MM.1S (cell line): ENCODE measurements at regions not wholly inside any gene's neighbourhood (a gene's known extent, or its start where the extent isn't known, plus 50 kb on each side); places are given as distances from the start of the nearest gene placed in this dataset.

Experiments used
- DNase-seq: peaks from one replicate; pipeline ENCODE4 v3.0.0-alpha.2; 2015
- H2AFZ ChIP-seq: fragments of 300-600 bp; sonication (generic); 2 replicates; pipeline ENCODE4 v1.6.0; 2016; ENCODE audit warnings: antibody characterized with exemption, low read length
- H3F3A ChIP-seq: fragments of 300-600 bp; sonication (generic); 2 replicates; pipeline ENCODE4 v1.6.1; 2016; ENCODE audit warnings: mild to moderate bottlenecking, antibody characterized with exemption, low read length, moderate library complexity, mixed read lengths; ENCODE audit not compliant: insufficient read depth
- H3K27ac ChIP-seq: fragments of 300-600 bp; sonication (generic); 2 replicates; pipeline ENCODE4 v1.5.1; 2016; ENCODE audit warnings: mild to moderate bottlenecking, low read length
- H3K27me3 ChIP-seq: fragments of 300-600 bp; sonication (generic); replicated peaks from 2 replicates; pipeline ENCODE4 v1.6.0; 2016; ENCODE audit warnings: low read length; ENCODE audit not compliant: insufficient read depth
- H3K36me3 ChIP-seq: fragments of 300-600 bp; sonication (generic); replicated peaks from 2 replicates; pipeline ENCODE4 v1.6.1; 2016; ENCODE audit warnings: mild to moderate bottlenecking, low read length, mixed read lengths; ENCODE audit not compliant: insufficient read depth
- H3K4me1 ChIP-seq: fragments of 300-600 bp; sonication (generic); 2 replicates; pipeline ENCODE4 v1.6.1; 2016; ENCODE audit warnings: low read length, mixed read lengths
- H3K4me2 ChIP-seq: fragments of 300-600 bp; sonication (generic); 2 replicates; pipeline ENCODE4 v1.6.0; 2016; ENCODE audit warnings: low read depth, low read length
- H3K4me3 ChIP-seq: fragments of 300-600 bp; sonication (generic); 2 replicates; pipeline ENCODE4 v1.5.1; 2016; ENCODE audit warnings: low read length, mixed read lengths
- H3K79me2 ChIP-seq: fragments of 300-600 bp; sonication (generic); 2 replicates; pipeline ENCODE4 v1.6.1; 2016; ENCODE audit warnings: mixed run types, low read length, mixed read lengths
- H3K9ac ChIP-seq: fragments of 300-600 bp; sonication (generic); 2 replicates; pipeline ENCODE4 v1.6.1; 2016; ENCODE audit warnings: low read length, mixed read lengths
- H3K9me2 ChIP-seq: fragments of 300-600 bp; sonication (generic); replicated peaks from 2 replicates; pipeline ENCODE4 v1.6.1; 2016; ENCODE audit warnings: mild to moderate bottlenecking, low read length, mixed read lengths; ENCODE audit not compliant: insufficient read depth
- H3K9me3 ChIP-seq: fragments of 300-600 bp; sonication (generic); replicated peaks from 2 replicates; pipeline ENCODE4 v1.6.1; 2016; ENCODE audit warnings: mild to moderate bottlenecking, low read length, mixed read lengths; ENCODE audit not compliant: insufficient read depth
- H4K20me1 ChIP-seq: fragments of 300-600 bp; sonication (generic); 2 replicates; pipeline ENCODE4 v1.6.1; 2016; ENCODE audit warnings: mild to moderate bottlenecking, low read length, moderate library complexity, mixed read lengths; ENCODE audit not compliant: insufficient read depth
- CTCF ChIP-seq: fragments of 300-600 bp; sonication (generic); IDR thresholded peaks from 2 replicates; pipeline ENCODE4 v1.5.1; 2016; ENCODE audit warnings: antibody characterized with exemption, low read length, mixed read lengths
- EZH2 ChIP-seq: fragments of 300-600 bp; sonication (generic); optimal IDR thresholded peaks from 2 replicates; pipeline ENCODE3; 2017; ENCODE audit warnings: low read depth, mild to moderate bottlenecking, antibody characterized with exemption, low read length, mixed read lengths
- EZH2phosphoT487 ChIP-seq: fragments of 300-600 bp; sonication (generic); IDR thresholded peaks from 2 replicates; pipeline ENCODE4 v1.6.1; 2018; ENCODE audit warnings: antibody characterized with exemption, low read length

DNA sequence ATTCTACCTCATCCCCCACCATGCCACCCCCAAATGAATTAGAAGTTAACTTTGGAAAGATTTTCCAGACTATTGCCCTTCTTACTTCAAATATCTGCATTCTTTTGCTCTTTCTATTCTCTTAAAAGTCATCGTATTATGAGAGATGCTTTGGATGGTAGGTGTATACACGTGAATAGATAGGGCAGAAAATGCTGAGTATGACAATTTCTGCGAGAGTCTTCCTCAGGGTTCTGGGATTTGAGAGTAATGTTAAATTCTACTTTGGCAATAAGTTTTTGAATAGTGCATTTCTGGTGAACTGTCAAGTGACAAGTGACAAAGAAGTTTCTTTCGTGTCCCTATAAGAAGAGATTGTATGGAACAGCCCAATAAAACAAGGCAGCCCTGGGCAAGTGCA, 137.6 kb upstream of the DSEL start:
- no peaks in the 10 kb centered on the region for H4K20me1 ChIP-seq
- no peaks in the 10 kb centered on the region for H3K79me2 ChIP-seq
- H3K4me1 ChIP-seq: no peaks in the 10 kb centered on the region

GRCh38 chr18:67652288-67652687, 135.8 kb upstream of the DSEL start:
- H3K9me2 ChIP-seq: no peaks in the 10 kb centered on the region
- no peaks in the 10 kb centered on the region for H3K79me2 ChIP-seq
- H3K9ac ChIP-seq: no peak overlapping the region
- TF ChIP-seq EZH2: no peak
- TF ChIP-seq EZH2phosphoT487: no peak
- no peak for TF ChIP-seq CTCF
- H3K27ac ChIP-seq: no peak overlapping the region
- no peaks in the 10 kb centered on the region for H3F3A ChIP-seq
- H4K20me1 ChIP-seq: no peaks in the 10 kb centered on the region
- no peak for DNase-seq
- no peak overlapping the region for H3K4me3 ChIP-seq
- no peak overlapping the region for H3K4me2 ChIP-seq
- no peak overlapping the region for H2AFZ ChIP-seq
- H3K9me3 ChIP-seq: no peaks in the 10 kb centered on the region
- no peaks in the 10 kb centered on the region for H3K4me1 ChIP-seq
- H3K36me3 ChIP-seq: no peaks in the 10 kb centered on the region
- H3K27me3 ChIP-seq: no peaks in the 10 kb centered on the region

More for the DNA sequence above, 137.6 kb upstream of the DSEL start:
- no peak for DNase-seq
- H3K9ac ChIP-seq: no peak overlapping the region
- no peaks in the 10 kb centered on the region for H3K27me3 ChIP-seq
- H3K9me2 ChIP-seq: no peaks in the 10 kb centered on the region
- H3K27ac ChIP-seq: no peak overlapping the region
- no peaks in the 10 kb centered on the region for H3F3A ChIP-seq
- no peak overlapping the region for H3K4me2 ChIP-seq
- H2AFZ ChIP-seq: no peak overlapping the region
- H3K36me3 ChIP-seq: no peaks in the 10 kb centered on the region
- no peak overlapping the region for H3K4me3 ChIP-seq
- TF ChIP-seq EZH2 (no peak), CTCF (no peak), EZH2phosphoT487 (no peak)
- H3K9me3 ChIP-seq: no peaks in the 10 kb centered on the region

- DNase-seq: no peak
- no peaks in the 10 kb centered on the region for H3K79me2 ChIP-seq
- H3K27ac ChIP-seq: no peak overlapping the region
- H3K9me2 ChIP-seq: no peaks in the 10 kb centered on the region
- H4K20me1 ChIP-seq: no peaks in the 10 kb centered on the region
- TF ChIP-seq CTCF (no peak), EZH2phosphoT487 (no peak), EZH2 (no peak)
- H3K9me3 ChIP-seq: no peaks in the 10 kb centered on the region
- no peak overlapping the region for H3K9ac ChIP-seq
- no peak overlapping the region for H3K4me2 ChIP-seq
- no peaks in the 10 kb centered on the region for H3K36me3 ChIP-seq
- no peak overlapping the region for H3K4me3 ChIP-seq
- no peaks in the 10 kb centered on the region for H3F3A ChIP-seq
- H3K27me3 ChIP-seq: no peaks in the 10 kb centered on the region
- no peak overlapping the region for H2AFZ ChIP-seq
- no peaks in the 10 kb centered on the region for H3K4me1 ChIP-seq
These were observed 134.9 kb upstream of the DSEL start for GRCh38 chr18:67651438-67651837.
